ENCODE measurements at regions not wholly inside any gene's neighbourhood (a gene's known extent, or its start where the extent isn't known, plus 50 kb on each side); places are given as distances from the start of the nearest gene placed in this dataset.

DNA sequence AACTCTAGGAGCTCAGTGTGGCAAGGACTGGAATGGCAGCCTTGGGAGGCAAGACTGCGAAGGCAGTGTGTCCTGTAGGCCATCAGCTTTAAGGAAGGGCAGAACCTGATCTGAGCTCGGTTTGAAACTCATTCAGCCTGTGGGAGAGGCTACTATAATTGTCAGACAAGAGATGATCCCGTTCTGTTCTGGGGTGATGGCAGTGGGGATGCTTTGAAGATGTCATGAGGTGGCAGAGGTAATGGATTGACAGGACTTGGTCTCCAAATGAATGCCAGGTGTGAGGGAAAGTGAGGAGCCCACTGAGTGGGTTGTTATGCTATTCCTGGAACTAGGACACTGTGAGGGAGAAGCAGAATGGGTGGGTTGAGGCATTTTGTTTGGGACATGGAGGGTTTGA, 144.9 kb downstream of the PJA1 start:
- Histone ChIP-seq H4K20me1 (ENCODE audit: insufficient read depth, low read length) (no peaks in the 10 kb centered on the region), H4K8ac (ENCODE audit: low read depth in 2 of 2, low read length in 2 of 2) (no peak overlapping the region), H2BK5ac (ENCODE audit: low read depth, low read length, poor library complexity, severe bottlenecking) (no peak overlapping the region), H4K5ac (ENCODE audit: low read depth, low read length) (no peak overlapping the region), H3K27ac (ENCODE audit: insufficient read depth, low read length) (no peak overlapping the region), H3K9ac (ENCODE audit: low read depth, low read length) (no peak overlapping the region), H3K36me3 (ENCODE audit: control insufficient read depth, insufficient read depth, low read length) (no peaks in the 10 kb centered on the region), H4K91ac (ENCODE audit: insufficient read depth, low read depth, low read length) (no peak overlapping the region), H3K14ac (replicated peaks; ENCODE audit: low read depth, low read length) (no peak overlapping the region), H3K18ac (ENCODE audit: low read depth, low read length) (no peak overlapping the region), H2AFZ (replicated peaks; ENCODE audit: low read length, poor library complexity) (no peak overlapping the region), H3K4me2 (ENCODE audit: low read depth, low read length) (no peak overlapping the region), H3K4me1 (ENCODE audit: control insufficient read depth, insufficient read depth, low read length) (peaks cover 4% of the 10 kb centered on the region), H3K23ac (ENCODE audit: low read depth, low read length) (no peak overlapping the region), H3K56ac (ENCODE audit: extremely low read depth, insufficient read depth, low read length) (no peak overlapping the region), H2AK9ac (replicated peaks; ENCODE audit: low read depth, low read length, poor library complexity) (no peak overlapping the region), H3K4me3 (ENCODE audit: insufficient read depth, low read depth, low read length) (no peak overlapping the region), H2AK5ac (ENCODE audit: low read depth, low read length) (no peak overlapping the region), H3K79me1 (ENCODE audit: low read depth in 1 of 2, low read length in 2 of 2) (no peaks in the 10 kb centered on the region), H3K27me3 (ENCODE audit: control insufficient read depth, insufficient read depth, low read length) (peaks cover 9% of the 10 kb centered on the region; the same call in 1 of the 2 replicates), H2BK15ac (ENCODE audit: low read depth, low read length) (no peak overlapping the region), H3K9me1 (ENCODE audit: insufficient read depth, low read length) (no peaks in the 10 kb centered on the region), H2BK120ac (ENCODE audit: low read depth, low read length) (no peak overlapping the region), H3K4ac (ENCODE audit: low read depth, low read length) (no peak overlapping the region), H2BK20ac (ENCODE audit: low read depth, low read length) (no peak overlapping the region), H3K9me3 (ENCODE audit: control insufficient read depth, insufficient read depth, low read length) (no peaks in the 10 kb centered on the region)
- ChIA-PET POLR2A (ENCODE audit: unreplicated experiment) (no interaction called here), CTCF (no interaction called here)
- TF ChIP-seq, protein P1, sequence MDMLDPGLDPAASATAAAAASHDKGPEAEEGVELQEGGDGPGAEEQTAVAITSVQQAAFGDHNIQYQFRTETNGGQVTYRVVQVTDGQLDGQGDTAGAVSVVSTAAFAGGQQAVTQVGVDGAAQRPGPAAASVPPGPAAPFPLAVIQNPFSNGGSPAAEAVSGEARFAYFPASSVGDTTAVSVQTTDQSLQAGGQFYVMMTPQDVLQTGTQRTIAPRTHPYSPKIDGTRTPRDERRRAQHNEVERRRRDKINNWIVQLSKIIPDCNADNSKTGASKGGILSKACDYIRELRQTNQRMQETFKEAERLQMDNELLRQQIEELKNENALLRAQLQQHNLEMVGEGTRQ (IDR thresholded peaks at IDR 0.05; ENCODE audit: low read depth, low read length): no peak
- no peak for TF ChIP-seq RFX5 (IDR thresholded peaks at IDR 0.05; ENCODE audit: low read depth, low read length)
- no peak for TF ChIP-seq NFE2L2 (IDR thresholded peaks at IDR 0.05; ENCODE audit: low read depth, low read length)
- no peak for TF ChIP-seq FOS (IDR thresholded peaks at IDR 0.05; ENCODE audit: low read depth, low read length)
- TF ChIP-seq CEBPB (IDR thresholded peaks at IDR 0.05; ENCODE audit: low read depth, low read length): no peak
- no peak for TF ChIP-seq POLR2A (IDR thresholded peaks at IDR 0.05; ENCODE audit: low read depth, low read length)
- TF ChIP-seq, protein P2, sequence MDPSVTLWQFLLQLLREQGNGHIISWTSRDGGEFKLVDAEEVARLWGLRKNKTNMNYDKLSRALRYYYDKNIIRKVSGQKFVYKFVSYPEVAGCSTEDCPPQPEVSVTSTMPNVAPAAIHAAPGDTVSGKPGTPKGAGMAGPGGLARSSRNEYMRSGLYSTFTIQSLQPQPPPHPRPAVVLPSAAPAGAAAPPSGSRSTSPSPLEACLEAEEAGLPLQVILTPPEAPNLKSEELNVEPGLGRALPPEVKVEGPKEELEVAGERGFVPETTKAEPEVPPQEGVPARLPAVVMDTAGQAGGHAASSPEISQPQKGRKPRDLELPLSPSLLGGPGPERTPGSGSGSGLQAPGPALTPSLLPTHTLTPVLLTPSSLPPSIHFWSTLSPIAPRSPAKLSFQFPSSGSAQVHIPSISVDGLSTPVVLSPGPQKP (IDR thresholded peaks at IDR 0.05; ENCODE audit: borderline replicate concordance, low read depth, low read length): no peak
- no peak for TF ChIP-seq MXI1 (IDR thresholded peaks at IDR 0.05; ENCODE audit: borderline replicate concordance, low read depth, low read length)
- no peak for TF ChIP-seq RAD21 (IDR thresholded peaks at IDR 0.05; ENCODE audit: low read length)
- TF ChIP-seq SMC3 (IDR thresholded peaks at IDR 0.05; ENCODE audit: low read depth, low read length): no peak
- no peak for TF ChIP-seq CHD1 (IDR thresholded peaks at IDR 0.05; ENCODE audit: low read depth, low read length)
- TF ChIP-seq, protein P3, sequence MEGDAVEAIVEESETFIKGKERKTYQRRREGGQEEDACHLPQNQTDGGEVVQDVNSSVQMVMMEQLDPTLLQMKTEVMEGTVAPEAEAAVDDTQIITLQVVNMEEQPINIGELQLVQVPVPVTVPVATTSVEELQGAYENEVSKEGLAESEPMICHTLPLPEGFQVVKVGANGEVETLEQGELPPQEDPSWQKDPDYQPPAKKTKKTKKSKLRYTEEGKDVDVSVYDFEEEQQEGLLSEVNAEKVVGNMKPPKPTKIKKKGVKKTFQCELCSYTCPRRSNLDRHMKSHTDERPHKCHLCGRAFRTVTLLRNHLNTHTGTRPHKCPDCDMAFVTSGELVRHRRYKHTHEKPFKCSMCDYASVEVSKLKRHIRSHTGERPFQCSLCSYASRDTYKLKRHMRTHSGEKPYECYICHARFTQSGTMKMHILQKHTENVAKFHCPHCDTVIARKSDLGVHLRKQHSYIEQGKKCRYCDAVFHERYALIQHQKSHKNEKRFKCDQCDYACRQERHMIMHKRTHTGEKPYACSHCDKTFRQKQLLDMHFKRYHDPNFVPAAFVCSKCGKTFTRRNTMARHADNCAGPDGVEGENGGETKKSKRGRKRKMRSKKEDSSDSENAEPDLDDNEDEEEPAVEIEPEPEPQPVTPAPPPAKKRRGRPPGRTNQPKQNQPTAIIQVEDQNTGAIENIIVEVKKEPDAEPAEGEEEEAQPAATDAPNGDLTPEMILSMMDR (conservative IDR thresholded peaks at IDR 0.05; ENCODE audit: low read depth, low read length): no peak
- no peak for TF ChIP-seq RCOR1 (IDR thresholded peaks at IDR 0.05; ENCODE audit: insufficient replicate concordance, low read length)
- no peak for TF ChIP-seq MAFK (IDR thresholded peaks at IDR 0.05; ENCODE audit: low read depth, low read length)
- no peak for TF ChIP-seq BHLHE40 (IDR thresholded peaks at IDR 0.05; ENCODE audit: low read depth, low read length)
- no peak for TF ChIP-seq MAZ (IDR thresholded peaks at IDR 0.05; ENCODE audit: borderline replicate concordance, low read depth, low read length)
- dilution Hi-C loops (cut with HindIII; ENCODE audit: low sequenced_read_pairs, unreplicated experiment): no loop called here
- ATAC-seq (ENCODE audit: low read depth): no peak
- WGBS, 2 experiments (ENCODE audit: extremely low coverage in 2 of 2, insufficient read length in 1 of 2): 46% methylated on average over 2 of the region's 3 CpGs; no CpG with 5 or more reads in 1 of the 2 experiments
- in situ Hi-C loops (cut with MboI; ENCODE audit: low sequenced_read_pairs): no loop called here
- intact Hi-C loops (cut with micrococcal nuclease): no loop called here
- DNase-seq: no peak
- BruUV-seq (replicated peaks): no TSS peak

Measured in IMR-90 (cell line).